ENCODE measurements at regions not wholly inside any gene's neighbourhood (a gene's known extent, or its start where the extent isn't known, plus 50 kb on each side); places are given as distances from the start of the nearest gene placed in this dataset.

DNA sequence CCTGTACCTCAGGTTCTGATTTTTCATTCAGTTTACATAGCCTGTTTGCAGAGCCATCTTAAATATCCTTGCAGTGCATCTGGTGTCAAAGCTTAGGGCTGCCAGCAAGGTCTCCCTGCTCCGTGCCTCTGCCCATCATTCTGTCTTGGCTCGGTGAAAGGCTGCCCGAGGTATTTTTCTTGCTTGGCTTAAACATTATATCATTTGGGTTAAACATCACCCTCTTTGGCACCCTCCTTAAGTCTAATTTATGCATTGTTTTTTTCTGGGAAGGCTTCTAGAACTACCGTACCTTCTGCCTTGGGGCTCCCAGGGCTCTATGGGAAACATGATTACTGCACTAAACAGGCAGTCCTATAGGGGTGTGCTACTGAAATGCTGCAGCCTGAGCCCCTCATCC, 158.6 kb upstream of the CELF4 start:
- Mint-ChIP-seq H3K27ac (ENCODE audit: unreplicated experiment) (no peak overlapping the region), H3K36me3 (ENCODE audit: insufficient read depth, unreplicated experiment) (no peaks in the 10 kb centered on the region), H3K4me3 (ENCODE audit: unreplicated experiment) (no peak overlapping the region), H3K9me3 (ENCODE audit: unreplicated experiment) (no peaks in the 10 kb centered on the region), H3K4me1 (ENCODE audit: low read depth, unreplicated experiment) (no peaks in the 10 kb centered on the region), H3K27me3 (ENCODE audit: insufficient read depth, unreplicated experiment) (peaks cover 5% of the 10 kb centered on the region)
- no peak for DNase-seq
- TF ChIP-seq CTCF (IDR thresholded peaks at IDR 0.05; ENCODE audit: insufficient read depth in 1 of 2, low read depth in 1 of 2, low read length in 1 of 2, severe bottlenecking in 1 of 2, unreplicated experiment in 1 of 2), result no peak
- Histone ChIP-seq H3K4me3 (ENCODE audit: low read depth, low read length) (no peak overlapping the region), H3K36me3 (ENCODE audit: control insufficient read depth, insufficient read depth, low read length) (no peaks in the 10 kb centered on the region), H3K9me3 (no peaks in the 10 kb centered on the region), H3K4me1 (no peaks in the 10 kb centered on the region), H3K27me3 (replicated peaks; ENCODE audit: control insufficient read depth, insufficient read depth, low read length) (no peaks in the 10 kb centered on the region)
- ChIA-PET CTCF (no interaction called here), POLR2A (no interaction called here)
- intact Hi-C loops (cut with micrococcal nuclease; ENCODE audit: unreplicated experiment), result no loop called here
- BruUV-seq (replicated peaks), result no TSS peak

- intact Hi-C loops (cut with micrococcal nuclease; ENCODE audit: unreplicated experiment), result no loop called here
- H3K4me3 Mint-ChIP-seq (ENCODE audit: unreplicated experiment), result no peak overlapping the region
- no peaks in the 10 kb centered on the region for H3K27me3 ChIP-seq (replicated peaks; ENCODE audit: control insufficient read depth, insufficient read depth, low read length)
- no peak overlapping the region for H3K4me3 ChIP-seq (ENCODE audit: low read depth, low read length)
- no peak overlapping the region for H3K27ac Mint-ChIP-seq (ENCODE audit: unreplicated experiment)
- DNase-seq, result no peak
- CTCF ChIA-PET, result no interaction called here
- TF ChIP-seq CTCF (IDR thresholded peaks at IDR 0.05; ENCODE audit: insufficient read depth in 1 of 2, low read depth in 1 of 2, low read length in 1 of 2, severe bottlenecking in 1 of 2, unreplicated experiment in 1 of 2), result no peak
- H3K9me3 Mint-ChIP-seq (ENCODE audit: unreplicated experiment), result no peaks in the 10 kb centered on the region
- H3K36me3 ChIP-seq (ENCODE audit: control insufficient read depth, insufficient read depth, low read length), result no peaks in the 10 kb centered on the region
- H3K36me3 Mint-ChIP-seq (ENCODE audit: insufficient read depth, unreplicated experiment), result no peaks in the 10 kb centered on the region
- peaks cover 3% of the 10 kb centered on the region for H3K27me3 Mint-ChIP-seq (ENCODE audit: insufficient read depth, unreplicated experiment)
- no peaks in the 10 kb centered on the region for H3K4me1 Mint-ChIP-seq (ENCODE audit: low read depth, unreplicated experiment)
- no peaks in the 10 kb centered on the region for H3K9me3 ChIP-seq
- POLR2A ChIA-PET, result no interaction called here
- no peaks in the 10 kb centered on the region for H3K4me1 ChIP-seq
- BruUV-seq (replicated peaks), result no TSS peak
Observed at GRCh38 chr18:37721544-37722522, 156.2 kb upstream of the CELF4 start.

DNA sequence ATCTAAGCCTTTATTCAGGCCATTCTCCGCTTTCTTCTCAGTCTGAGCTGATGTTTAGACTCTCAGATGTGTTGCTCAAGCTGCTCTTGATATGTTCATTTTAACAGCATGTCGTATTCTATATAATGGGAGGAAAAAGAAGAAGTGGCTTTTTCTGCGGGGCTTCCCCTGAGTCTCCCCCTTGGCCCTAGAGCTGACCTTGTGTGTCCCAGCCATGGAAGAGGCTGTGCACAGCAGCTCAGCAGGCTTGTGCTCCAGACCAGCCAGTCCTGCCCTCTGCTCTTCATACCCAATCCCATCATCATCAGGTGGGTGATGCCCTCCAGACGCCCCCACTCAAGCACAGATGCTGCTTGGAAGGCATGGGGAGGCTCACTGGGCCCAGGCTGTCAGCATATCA, 155.1 kb upstream of the CELF4 start:
- no peaks in the 10 kb centered on the region for H3K36me3 ChIP-seq (ENCODE audit: control insufficient read depth, insufficient read depth, low read length)
- BruUV-seq (replicated peaks), result no TSS peak
- no peak overlapping the region for H3K4me3 Mint-ChIP-seq (ENCODE audit: unreplicated experiment)
- DNase-seq, result no peak
- no peaks in the 10 kb centered on the region for H3K36me3 Mint-ChIP-seq (ENCODE audit: insufficient read depth, unreplicated experiment)
- H3K9me3 ChIP-seq, result no peaks in the 10 kb centered on the region
- intact Hi-C loops (cut with micrococcal nuclease; ENCODE audit: unreplicated experiment), result no loop called here
- no peaks in the 10 kb centered on the region for H3K27me3 ChIP-seq (replicated peaks; ENCODE audit: control insufficient read depth, insufficient read depth, low read length)
- H3K9me3 Mint-ChIP-seq (ENCODE audit: unreplicated experiment), result no peaks in the 10 kb centered on the region
- H3K27me3 Mint-ChIP-seq (ENCODE audit: insufficient read depth, unreplicated experiment), result peaks cover 3% of the 10 kb centered on the region
- no peaks in the 10 kb centered on the region for H3K4me1 Mint-ChIP-seq (ENCODE audit: low read depth, unreplicated experiment)
- ChIA-PET CTCF (no interaction called here), POLR2A (no interaction called here)
- no peak overlapping the region for H3K27ac Mint-ChIP-seq (ENCODE audit: unreplicated experiment)
- no peak overlapping the region for H3K4me3 ChIP-seq (ENCODE audit: low read depth, low read length)
- no peak for TF ChIP-seq CTCF (IDR thresholded peaks at IDR 0.05; ENCODE audit: insufficient read depth in 1 of 2, low read depth in 1 of 2, low read length in 1 of 2, severe bottlenecking in 1 of 2, unreplicated experiment in 1 of 2)
- no peaks in the 10 kb centered on the region for H3K4me1 ChIP-seq

All from Caco-2 (cell line).